ENCODE measurements at regions not wholly inside any gene's neighbourhood (a gene's known extent, or its start where the extent isn't known, plus 50 kb on each side); places are given as distances from the start of the nearest gene placed in this dataset.

GRCh38 chr20:2242678-2243077 lies 53.1 kb upstream of the TGM3 start:
- Histone ChIP-seq H3K27me3 (ENCODE audit: insufficient read depth, low read length) (peaks cover 36% of the 10 kb centered on the region), H2AFZ (ENCODE audit: low read depth, low read length) (no peak overlapping the region), H3K4me2 (ENCODE audit: low read length) (no peak overlapping the region), H3K79me2 (ENCODE audit: insufficient read depth, low read length) (no peaks in the 10 kb centered on the region), H3K4me1 (ENCODE audit: insufficient read depth, low read length) (peaks cover under 1% of the 10 kb centered on the region), H3K36me3 (ENCODE audit: insufficient read depth, low read length) (no peaks in the 10 kb centered on the region), H3K4me3 (ENCODE audit: insufficient read depth, low read depth, low read length) (no peak overlapping the region), H4K20me1 (ENCODE audit: insufficient read depth, low read length) (no peaks in the 10 kb centered on the region), H3K9ac (ENCODE audit: low read length) (no peak overlapping the region), H3K9me3 (ENCODE audit: insufficient read depth, low read depth, low read length) (no peaks in the 10 kb centered on the region), H3K27ac (ENCODE audit: low read depth, low read length) (no peak overlapping the region)
- H3K4me3 Mint-ChIP-seq (ENCODE audit: unreplicated experiment) = no peak overlapping the region
- DNase-seq (ENCODE audit: low read depth) (no peak), FAIRE-seq (no peak)
- TF ChIP-seq CTCF (IDR thresholded peaks at IDR 0.05; ENCODE audit: insufficient read depth, low read depth, low read length) (no peak), EZH2 (IDR thresholded peaks at IDR 0.05; ENCODE audit: insufficient read depth, low read length) (no peak)
- no peaks in the 10 kb centered on the region for H3K36me3 Mint-ChIP-seq (ENCODE audit: low read depth, unreplicated experiment)
- no peaks in the 10 kb centered on the region for H3K4me1 Mint-ChIP-seq (ENCODE audit: low read depth, unreplicated experiment)
- H3K27me3 Mint-ChIP-seq (ENCODE audit: low read depth, unreplicated experiment) = peaks cover 15% of the 10 kb centered on the region
- H3K9me3 Mint-ChIP-seq (ENCODE audit: unreplicated experiment) = no peaks in the 10 kb centered on the region
- no peak overlapping the region for H3K27ac Mint-ChIP-seq (ENCODE audit: unreplicated experiment)

- no peak overlapping the region for H3K4me3 ChIP-seq (ENCODE audit: insufficient read depth, low read depth, low read length)
- Mint-ChIP-seq H3K27ac (ENCODE audit: unreplicated experiment) (no peak overlapping the region), H3K4me1 (ENCODE audit: low read depth, unreplicated experiment) (no peaks in the 10 kb centered on the region), H3K9me3 (ENCODE audit: unreplicated experiment) (no peaks in the 10 kb centered on the region), H3K4me3 (ENCODE audit: unreplicated experiment) (no peak overlapping the region), H3K27me3 (ENCODE audit: low read depth, unreplicated experiment) (peaks cover 20% of the 10 kb centered on the region), H3K36me3 (ENCODE audit: low read depth, unreplicated experiment) (no peaks in the 10 kb centered on the region)
- DNase-seq (ENCODE audit: low read depth) (no peak), FAIRE-seq (no peak)
- H3K27ac ChIP-seq (ENCODE audit: low read depth, low read length) = no peak overlapping the region
- no peaks in the 10 kb centered on the region for H3K79me2 ChIP-seq (ENCODE audit: insufficient read depth, low read length)
- TF ChIP-seq CTCF (IDR thresholded peaks at IDR 0.05; ENCODE audit: insufficient read depth, low read depth, low read length) (no peak), EZH2 (IDR thresholded peaks at IDR 0.05; ENCODE audit: insufficient read depth, low read length) (no peak)
- H4K20me1 ChIP-seq (ENCODE audit: insufficient read depth, low read length) = no peaks in the 10 kb centered on the region
- H3K4me1 ChIP-seq (ENCODE audit: insufficient read depth, low read length) = no peaks in the 10 kb centered on the region
- H3K27me3 ChIP-seq (ENCODE audit: insufficient read depth, low read length) = peaks cover 36% of the 10 kb centered on the region
- H3K9ac ChIP-seq (ENCODE audit: low read length) = no peak overlapping the region
- H3K36me3 ChIP-seq (ENCODE audit: insufficient read depth, low read length) = no peaks in the 10 kb centered on the region
- no peaks in the 10 kb centered on the region for H3K9me3 ChIP-seq (ENCODE audit: insufficient read depth, low read depth, low read length)
- H2AFZ ChIP-seq (ENCODE audit: low read depth, low read length) = no peak overlapping the region
- no peak overlapping the region for H3K4me2 ChIP-seq (ENCODE audit: low read length)
These were observed 51.3 kb upstream of the TGM3 start for GRCh38 chr20:2244523-2244922.

DNA sequence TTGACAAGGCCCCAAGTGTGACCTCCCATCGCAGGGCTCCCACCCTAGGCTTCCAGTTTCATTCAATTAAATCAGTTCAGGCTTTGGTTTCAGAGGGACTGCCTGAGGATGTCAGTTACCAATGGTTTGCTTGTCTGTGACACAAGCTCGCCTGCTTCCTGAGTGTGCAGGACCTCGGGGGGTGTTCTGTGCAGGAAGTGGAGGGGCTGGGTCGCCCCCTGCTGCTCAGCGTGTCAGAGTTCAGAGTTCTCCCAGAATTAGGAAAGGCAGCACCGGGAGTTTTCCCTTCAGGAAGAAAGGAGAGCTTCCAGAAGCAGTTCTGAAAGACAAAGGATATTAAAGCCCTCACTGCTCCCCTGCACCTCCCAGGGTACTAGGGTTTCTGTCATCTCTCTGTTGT lies 50.8 kb upstream of the TGM3 start:
- no peaks in the 10 kb centered on the region for H3K4me1 Mint-ChIP-seq (ENCODE audit: low read depth, unreplicated experiment)
- Histone ChIP-seq H3K4me2 (ENCODE audit: low read length) (no peak overlapping the region), H3K4me3 (ENCODE audit: insufficient read depth, low read depth, low read length) (no peak overlapping the region), H2AFZ (ENCODE audit: low read depth, low read length) (no peak overlapping the region), H4K20me1 (ENCODE audit: insufficient read depth, low read length) (no peaks in the 10 kb centered on the region), H3K27ac (ENCODE audit: low read depth, low read length) (no peak overlapping the region), H3K9me3 (ENCODE audit: insufficient read depth, low read depth, low read length) (no peaks in the 10 kb centered on the region), H3K27me3 (ENCODE audit: insufficient read depth, low read length) (peaks cover 36% of the 10 kb centered on the region), H3K79me2 (ENCODE audit: insufficient read depth, low read length) (no peaks in the 10 kb centered on the region), H3K4me1 (ENCODE audit: insufficient read depth, low read length) (no peaks in the 10 kb centered on the region), H3K36me3 (ENCODE audit: insufficient read depth, low read length) (no peaks in the 10 kb centered on the region), H3K9ac (ENCODE audit: low read length) (no peak overlapping the region)
- H3K36me3 Mint-ChIP-seq (ENCODE audit: low read depth, unreplicated experiment) = no peaks in the 10 kb centered on the region
- no peaks in the 10 kb centered on the region for H3K9me3 Mint-ChIP-seq (ENCODE audit: unreplicated experiment)
- FAIRE-seq (no peak), DNase-seq (ENCODE audit: low read depth) (no peak)
- peaks cover 19% of the 10 kb centered on the region for H3K27me3 Mint-ChIP-seq (ENCODE audit: low read depth, unreplicated experiment)
- H3K4me3 Mint-ChIP-seq (ENCODE audit: unreplicated experiment) = no peak overlapping the region
- no peak overlapping the region for H3K27ac Mint-ChIP-seq (ENCODE audit: unreplicated experiment)
- no peak for TF ChIP-seq EZH2 (IDR thresholded peaks at IDR 0.05; ENCODE audit: insufficient read depth, low read length)
- no peak for TF ChIP-seq CTCF (IDR thresholded peaks at IDR 0.05; ENCODE audit: insufficient read depth, low read depth, low read length)

Measured in astrocyte (in vitro differentiated cells and primary cell).